HEK293T (cell line): ENCODE measurements at regions not wholly inside any gene's neighbourhood (a gene's known extent, or its start where the extent isn't known, plus 50 kb on each side); places are given as distances from the start of the nearest gene placed in this dataset.

Experiments used
- CTCF ChIA-PET: fragments of 350-600 bp; formaldehyde crosslinking; extraction: SDS; loops from one replicate; lab custom pipeline; 2021; ENCODE audit warnings: antibody characterized with exemption, inconsistent platforms; lab: Yijun Ruan, JAX
- POLR2A ChIA-PET: fragments of 350-600 bp; formaldehyde crosslinking; extraction: SDS; loops from one replicate; lab custom pipeline; 2020; ENCODE audit warnings: antibody characterized with exemption, inconsistent platforms; lab: Yijun Ruan, JAX
- DNase-seq: peaks from one replicate; pipeline ENCODE4 v3.0.0; 2012; ENCODE audit warnings: mixed read lengths; ENCODE audit errors: extremely low spot score
- ARNT ChIP-seq: fragments of 450-650 bp; IDR thresholded peaks from 2 replicates; pipeline ENCODE4 v1.6.1; 2017; ENCODE audit warnings: mild to moderate bottlenecking
- BHLHE40 ChIP-seq: fragments of 450-650 bp; IDR thresholded peaks from 2 replicates; pipeline ENCODE4 v1.6.1; 2016; ENCODE audit warnings: mild to moderate bottlenecking, moderate library complexity, borderline replicate concordance
- CTBP1 ChIP-seq: fragments of 450-650 bp; IDR thresholded peaks from 2 replicates; pipeline ENCODE4 v1.6.1; 2016; ENCODE audit warnings: borderline replicate concordance
- ELF4 ChIP-seq: fragments of 450-650 bp; IDR thresholded peaks from 2 replicates; pipeline ENCODE4 v1.6.1; 2017; ENCODE audit warnings: antibody characterized with exemption
- FOXA1 ChIP-seq: fragments of 450-650 bp; IDR thresholded peaks from 2 replicates; pipeline ENCODE4 v1.6.1; 2016; ENCODE audit warnings: mild to moderate bottlenecking
- FOXK2 ChIP-seq: fragments of 450-650 bp; IDR thresholded peaks from 2 replicates; pipeline ENCODE4 v1.6.1; 2016; ENCODE audit warnings: mild to moderate bottlenecking
- FOXM1 ChIP-seq: fragments of 450-650 bp; IDR thresholded peaks from 2 replicates; pipeline ENCODE4 v1.6.1; 2017; ENCODE audit warnings: mild to moderate bottlenecking, borderline replicate concordance
- HDGF ChIP-seq: fragments of 450-650 bp; IDR thresholded peaks from 2 replicates; pipeline ENCODE4 v1.6.1; 2017; ENCODE audit warnings: antibody characterized with exemption, borderline replicate concordance
- L3MBTL2 ChIP-seq: fragments of 450-650 bp; conservative IDR thresholded peaks from 2 replicates; pipeline ENCODE4 v1.6.1; 2016; ENCODE audit warnings: mild to moderate bottlenecking
- LEF1 ChIP-seq: fragments of 450-650 bp; IDR thresholded peaks from 2 replicates; pipeline ENCODE4 v1.6.1; 2017; ENCODE audit warnings: mild to moderate bottlenecking, borderline replicate concordance
- NFRKB ChIP-seq: fragments of 450-650 bp; IDR thresholded peaks from 2 replicates; pipeline ENCODE4 v1.6.1; 2016; ENCODE audit warnings: mild to moderate bottlenecking, moderate library complexity
- PKNOX1 ChIP-seq: fragments of 450-650 bp; IDR thresholded peaks from 2 replicates; pipeline ENCODE4 v1.6.1; 2016
- SP1 ChIP-seq: fragments of 450-650 bp; IDR thresholded peaks from 2 replicates; pipeline ENCODE4 v1.6.1; 2017
- SUZ12 ChIP-seq: fragments of 450-650 bp; IDR thresholded peaks from 2 replicates; pipeline ENCODE4 v1.6.1; 2016; ENCODE audit warnings: mild to moderate bottlenecking
- TARDBP ChIP-seq: fragments of 450-650 bp; IDR thresholded peaks from 2 replicates; pipeline ENCODE4 v1.6.1; 2016
- ZNF384 ChIP-seq: fragments of 450-650 bp; IDR thresholded peaks from 2 replicates; pipeline ENCODE4 v1.6.1; 2016

- CTCF ChIA-PET, result no interaction called here
- TF ChIP-seq FOXM1 (no peak), BHLHE40 (no peak), NFRKB (no peak), SUZ12 (no peak), L3MBTL2 (no peak), CTBP1 (no peak), ARNT (no peak)
- DNase-seq, result no peak
- POLR2A ChIA-PET, result no interaction called here
Observed at GRCh38 chr17:72396121-72396520, 275.3 kb downstream of the SOX9 start.

GRCh38 chr17:72397223-72397667 is 276.4 kb downstream of the SOX9 start:
- DNase-seq, result no peak
- TF ChIP-seq CTBP1 (no peak), NFRKB (no peak), PKNOX1 (no peak), FOXK2 (no peak), ELF4 (no peak)
- ChIA-PET CTCF (no interaction called here), POLR2A (no interaction called here)

GRCh38 chr17:72397687-72398086 is 276.9 kb downstream of the SOX9 start:
- ChIA-PET CTCF (no interaction called here), POLR2A (no interaction called here)
- DNase-seq, result no peak
- TF ChIP-seq SP1 (no peak), L3MBTL2 (no peak), NFRKB (no peak), LEF1 (no peak), ARNT (no peak), ZNF384 (no peak), BHLHE40 (no peak), SUZ12 (no peak), FOXM1 (no peak), CTBP1 (no peak), ELF4 (no peak), TARDBP (no peak), FOXA1 (no peak), PKNOX1 (no peak), FOXK2 (no peak), HDGF (no peak)

GRCh38 chr17:72399023-72399607 is 278.3 kb downstream of the SOX9 start:
- ChIA-PET CTCF (no interaction called here), POLR2A (no interaction called here)
- no peak for DNase-seq
- TF ChIP-seq FOXK2, result no peak

GRCh38 chr17:72399608-72400487 is 279.0 kb downstream of the SOX9 start:
- no peak for TF ChIP-seq FOXM1
- no peak for TF ChIP-seq NFRKB
- TF ChIP-seq LEF1, result no peak
- TF ChIP-seq PKNOX1, result no peak
- no peak for TF ChIP-seq SP1
- TF ChIP-seq ARNT, result no peak
- TF ChIP-seq ZNF384, result no peak
- TF ChIP-seq TARDBP, result no peak
- no peak for TF ChIP-seq BHLHE40
- no peak for TF ChIP-seq ELF4
- no peak for TF ChIP-seq HDGF
- no peak for TF ChIP-seq FOXA1
- TF ChIP-seq L3MBTL2, result no peak
- no peak for TF ChIP-seq FOXK2
- no peak for TF ChIP-seq SUZ12
- TF ChIP-seq CTBP1, result no peak
- POLR2A ChIA-PET, result no interaction called here
- CTCF ChIA-PET, result no interaction called here
- no peak for DNase-seq

GRCh38 chr17:72400488-72400827 is 279.6 kb downstream of the SOX9 start:
- DNase-seq, result no peak
- TF ChIP-seq CTBP1 (no peak), ZNF384 (no peak), PKNOX1 (no peak), SP1 (no peak), ARNT (no peak), ELF4 (no peak), LEF1 (no peak), NFRKB (no peak), BHLHE40 (no peak), SUZ12 (no peak), FOXK2 (no peak), L3MBTL2 (no peak), FOXA1 (no peak), HDGF (no peak), TARDBP (no peak), FOXM1 (no peak)
- CTCF ChIA-PET, result no interaction called here
- POLR2A ChIA-PET, result no interaction called here
